GM23338 (cell line): ENCODE measurements at regions not wholly inside any gene's neighbourhood (a gene's known extent, or its start where the extent isn't known, plus 50 kb on each side); places are given as distances from the start of the nearest gene placed in this dataset.

ENCODE experiments used
- ATAC-seq: fragments of 200-7000 bp; cut with Tn5 transposase; 3 replicates; pipeline ENCODE4 v1.9.1; 2020
- DNase-seq: peaks from one replicate; pipeline ENCODE4 v3.0.0-alpha.2; 2015; ENCODE audit warnings: low spot score
- H2AFZ ChIP-seq: fragments of 200-600 bp; sonication (generic); 2 replicates; pipeline ENCODE4 v1.8.0; 2016; ENCODE audit warnings: antibody characterized with exemption, mild to moderate bottlenecking, moderate library complexity
- H3F3A ChIP-seq: fragments of 200-600 bp; sonication (generic); replicated peaks from 2 replicates; pipeline ENCODE4 v1.8.0; 2017; ENCODE audit warnings: antibody characterized with exemption, mixed run types, low read depth
- H3K27ac ChIP-seq: fragments of 200-600 bp; sonication (generic); 2 replicates; pipeline ENCODE4 v1.6.1; 2016; ENCODE audit warnings: low read depth
- H3K27me3 ChIP-seq: fragments of 200-600 bp; sonication (generic); 2 replicates; pipeline ENCODE4 v1.8.0; 2016; ENCODE audit warnings: mild to moderate bottlenecking, mixed run types, moderate library complexity; ENCODE audit not compliant: insufficient read depth
- H3K36me3 ChIP-seq: fragments of 200-600 bp; sonication (generic); 2 replicates; pipeline ENCODE4 v1.8.0; 2016; ENCODE audit warnings: mild to moderate bottlenecking; ENCODE audit not compliant: insufficient read depth
- H3K4me1 ChIP-seq: fragments of 200-600 bp; sonication (generic); 2 replicates; pipeline ENCODE4 v1.8.0; 2016; ENCODE audit warnings: mild to moderate bottlenecking, moderate library complexity; ENCODE audit not compliant: insufficient read depth
- H3K4me2 ChIP-seq: fragments of 200-600 bp; sonication (generic); 2 replicates; pipeline ENCODE4 v1.7.1; 2017; ENCODE audit warnings: mixed run types
- H3K4me3 ChIP-seq: fragments of 200-600 bp; sonication (generic); 2 replicates; pipeline ENCODE4 v1.6.1; 2016; ENCODE audit warnings: mixed run types
- H3K79me2 ChIP-seq: fragments of 200-600 bp; sonication (generic); replicated peaks from 2 replicates; pipeline ENCODE4 v1.8.0; 2017; ENCODE audit warnings: mild to moderate bottlenecking; ENCODE audit not compliant: insufficient read depth
- H3K9me2 ChIP-seq: fragments of 200-600 bp; sonication (generic); 2 replicates; pipeline ENCODE4 v1.8.0; 2017; ENCODE audit not compliant: insufficient read depth
- H4K20me1 ChIP-seq: fragments of 200-600 bp; sonication (generic); replicated peaks from 2 replicates; pipeline ENCODE4 v1.8.0; 2017; ENCODE audit warnings: mild to moderate bottlenecking; ENCODE audit not compliant: insufficient read depth
- H3K27ac Mint-ChIP-seq: 2 replicates; pipeline ENCODE4 v1.8.0; 2020; ENCODE audit warnings: inconsistent platforms, mild to moderate bottlenecking, moderate library complexity, mixed read lengths
- H3K27me3 Mint-ChIP-seq: 3 replicates; pipeline ENCODE4 v1.8.0; 2022; ENCODE audit warnings: low read depth, mild to moderate bottlenecking, moderate library complexity, mixed read lengths, inconsistent platforms; ENCODE audit not compliant: insufficient read depth, poor library complexity
- H3K36me3 Mint-ChIP-seq: 3 replicates; pipeline ENCODE4 v1.8.0; 2021; ENCODE audit warnings: low read depth, mild to moderate bottlenecking, inconsistent platforms, moderate library complexity, mixed read lengths
- H3K4me1 Mint-ChIP-seq: 3 replicates; pipeline ENCODE4 v1.8.0; 2020; ENCODE audit warnings: mild to moderate bottlenecking, inconsistent platforms, mixed read lengths
- H3K4me3 Mint-ChIP-seq: 3 replicates; pipeline ENCODE4 v1.8.0; 2021; ENCODE audit warnings: moderate library complexity, mild to moderate bottlenecking, inconsistent platforms, mixed read lengths
- H3K9me3 Mint-ChIP-seq: 3 replicates; pipeline ENCODE4 v1.8.0; 2020; ENCODE audit warnings: moderate library complexity, mild to moderate bottlenecking, inconsistent platforms, mixed read lengths
- CREB1 ChIP-seq: fragments of 250-450 bp; sonication (Bioruptor Pico); IDR thresholded peaks from 2 replicates; pipeline ENCODE4 v1.5.0; 2020; ENCODE audit warnings: low read depth, mild to moderate bottlenecking, moderate library complexity
- CTCF ChIP-seq, 2 experiments: fragments of 200-600 bp in 1 of 2; sonication (generic) in 1 of 2; conservative IDR thresholded peaks; 2 replicates each; pipeline versions ENCODE4 v1.5.1 to v1.6.1; 2016 to 2017; ENCODE audit warnings: antibody characterized with exemption in 2 of 2, low read depth in 2 of 2, mild to moderate bottlenecking in 2 of 2, moderate library complexity in 1 of 2
- EZH2phosphoT487 ChIP-seq: fragments of 200-600 bp; sonication (generic); IDR thresholded peaks from one replicate; pipeline ENCODE4 v1.8.1; 2018; ENCODE audit warnings: antibody characterized with exemption; ENCODE audit not compliant: unreplicated experiment
- NANOG ChIP-seq: IDR thresholded peaks from 2 replicates; pipeline ENCODE4 v1.6.1; 2016; ENCODE audit warnings: antibody characterized with exemption, borderline replicate concordance
- POLR2AphosphoS5 ChIP-seq: IDR thresholded peaks from 2 replicates; pipeline ENCODE4 v1.6.1; 2016; ENCODE audit warnings: antibody characterized with exemption, low read depth
- STAT1 ChIP-seq: IDR thresholded peaks from one replicate; pipeline ENCODE4 v1.6.1; 2016; ENCODE audit warnings: antibody characterized with exemption; ENCODE audit not compliant: unreplicated experiment
- ZNF114 ChIP-seq: fragments of 250-450 bp; sonication (Bioruptor Pico); IDR thresholded peaks from 2 replicates; pipeline ENCODE4 v1.5.0; 2020; ENCODE audit warnings: mild to moderate bottlenecking, moderate library complexity
- ZNF331 ChIP-seq: fragments of 250-450 bp; sonication (Bioruptor Pico); IDR thresholded peaks from 2 replicates; pipeline ENCODE4 v1.5.0; 2020; ENCODE audit warnings: low read depth, mild to moderate bottlenecking, moderate library complexity
- ZNF462 ChIP-seq: fragments of 250-450 bp; sonication (Bioruptor Pico); IDR thresholded peaks from 2 replicates; pipeline ENCODE4 v1.5.0; 2020; ENCODE audit warnings: mild to moderate bottlenecking, moderate library complexity
- TF ChIP-seq, protein P1 (sequence below): IDR thresholded peaks from 2 replicates; pipeline ENCODE4 v1.6.1; 2016; ENCODE audit warnings: antibody characterized with exemption
- TF ChIP-seq, protein P2 (sequence below): IDR thresholded peaks from one replicate; pipeline ENCODE4 v1.6.1; 2018; ENCODE audit warnings: antibody characterized with exemption; ENCODE audit not compliant: unreplicated experiment

DNA sequence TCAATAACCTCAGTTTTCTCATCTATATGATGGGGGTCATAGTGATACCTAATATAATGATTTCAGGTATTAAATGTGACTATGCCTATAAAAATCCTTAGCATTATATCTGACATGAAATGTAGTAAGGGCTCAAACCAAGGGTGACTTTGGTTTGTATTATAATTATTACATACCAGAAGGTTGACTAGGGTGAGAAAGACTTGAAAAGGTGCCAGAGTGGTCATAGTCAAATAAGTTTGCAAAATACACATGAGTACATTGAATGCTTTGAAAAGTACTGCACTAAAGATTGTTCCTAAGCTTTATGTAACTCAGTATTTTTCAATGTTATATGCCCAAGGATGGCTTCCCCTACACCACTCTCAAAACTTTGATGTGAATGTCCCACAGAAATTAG lies 297.2 kb downstream of the ARPP21 start:
- H3K4me1 Mint-ChIP-seq = no peaks in the 10 kb centered on the region
- Histone ChIP-seq H3K36me3 (no peaks in the 10 kb centered on the region), H3K4me1 (no peaks in the 10 kb centered on the region), H3K9me2 (no peaks in the 10 kb centered on the region), H4K20me1 (no peaks in the 10 kb centered on the region), H3K79me2 (no peaks in the 10 kb centered on the region), H3K27me3 (no peaks in the 10 kb centered on the region), H3K4me2 (no peak overlapping the region), H2AFZ (no peak overlapping the region), H3K4me3 (no peak overlapping the region), H3K27ac (no peak overlapping the region), H3F3A (no peaks in the 10 kb centered on the region)
- no peak overlapping the region for H3K27ac Mint-ChIP-seq
- H3K4me3 Mint-ChIP-seq = no peak overlapping the region
- H3K9me3 Mint-ChIP-seq = no peaks in the 10 kb centered on the region
- H3K27me3 Mint-ChIP-seq = peaks cover 1% of the 10 kb centered on the region
- ATAC-seq = no peak
- H3K36me3 Mint-ChIP-seq = no peaks in the 10 kb centered on the region
- TF ChIP-seq EZH2phosphoT487 (no peak), CTCF (conservative IDR thresholded peaks at IDR 0.05; ENCODE audit: low read depth in 2 of 2) (no peak), ZNF114 (no peak), ZNF462 (CRISPR knock-in tag) (no peak), STAT1 (no peak), POLR2AphosphoS5 (no peak), NANOG (no peak), ZNF331 (CRISPR knock-in tag) (no peak), CREB1 (CRISPR knock-in tag) (no peak)
- TF ChIP-seq, protein P1, sequence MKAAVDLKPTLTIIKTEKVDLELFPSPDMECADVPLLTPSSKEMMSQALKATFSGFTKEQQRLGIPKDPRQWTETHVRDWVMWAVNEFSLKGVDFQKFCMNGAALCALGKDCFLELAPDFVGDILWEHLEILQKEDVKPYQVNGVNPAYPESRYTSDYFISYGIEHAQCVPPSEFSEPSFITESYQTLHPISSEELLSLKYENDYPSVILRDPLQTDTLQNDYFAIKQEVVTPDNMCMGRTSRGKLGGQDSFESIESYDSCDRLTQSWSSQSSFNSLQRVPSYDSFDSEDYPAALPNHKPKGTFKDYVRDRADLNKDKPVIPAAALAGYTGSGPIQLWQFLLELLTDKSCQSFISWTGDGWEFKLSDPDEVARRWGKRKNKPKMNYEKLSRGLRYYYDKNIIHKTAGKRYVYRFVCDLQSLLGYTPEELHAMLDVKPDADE = no peak
- TF ChIP-seq, protein P2, sequence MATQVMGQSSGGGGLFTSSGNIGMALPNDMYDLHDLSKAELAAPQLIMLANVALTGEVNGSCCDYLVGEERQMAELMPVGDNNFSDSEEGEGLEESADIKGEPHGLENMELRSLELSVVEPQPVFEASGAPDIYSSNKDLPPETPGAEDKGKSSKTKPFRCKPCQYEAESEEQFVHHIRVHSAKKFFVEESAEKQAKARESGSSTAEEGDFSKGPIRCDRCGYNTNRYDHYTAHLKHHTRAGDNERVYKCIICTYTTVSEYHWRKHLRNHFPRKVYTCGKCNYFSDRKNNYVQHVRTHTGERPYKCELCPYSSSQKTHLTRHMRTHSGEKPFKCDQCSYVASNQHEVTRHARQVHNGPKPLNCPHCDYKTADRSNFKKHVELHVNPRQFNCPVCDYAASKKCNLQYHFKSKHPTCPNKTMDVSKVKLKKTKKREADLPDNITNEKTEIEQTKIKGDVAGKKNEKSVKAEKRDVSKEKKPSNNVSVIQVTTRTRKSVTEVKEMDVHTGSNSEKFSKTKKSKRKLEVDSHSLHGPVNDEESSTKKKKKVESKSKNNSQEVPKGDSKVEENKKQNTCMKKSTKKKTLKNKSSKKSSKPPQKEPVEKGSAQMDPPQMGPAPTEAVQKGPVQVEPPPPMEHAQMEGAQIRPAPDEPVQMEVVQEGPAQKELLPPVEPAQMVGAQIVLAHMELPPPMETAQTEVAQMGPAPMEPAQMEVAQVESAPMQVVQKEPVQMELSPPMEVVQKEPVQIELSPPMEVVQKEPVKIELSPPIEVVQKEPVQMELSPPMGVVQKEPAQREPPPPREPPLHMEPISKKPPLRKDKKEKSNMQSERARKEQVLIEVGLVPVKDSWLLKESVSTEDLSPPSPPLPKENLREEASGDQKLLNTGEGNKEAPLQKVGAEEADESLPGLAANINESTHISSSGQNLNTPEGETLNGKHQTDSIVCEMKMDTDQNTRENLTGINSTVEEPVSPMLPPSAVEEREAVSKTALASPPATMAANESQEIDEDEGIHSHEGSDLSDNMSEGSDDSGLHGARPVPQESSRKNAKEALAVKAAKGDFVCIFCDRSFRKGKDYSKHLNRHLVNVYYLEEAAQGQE = no peak
- DNase-seq = no peak
